IgD-negative memory B cell (primary cell): ENCODE measurements at regions not wholly inside any gene's neighbourhood (a gene's known extent, or its start where the extent isn't known, plus 50 kb on each side); places are given as distances from the start of the nearest gene placed in this dataset.

Source experiments
- H3K27ac Mint-ChIP-seq, 3 donors: one replicate each; pipeline ENCODE4 v1.8.0; 2020 to 2022; ENCODE audit warnings: mild to moderate bottlenecking in 3 of 3, mixed read lengths in 3 of 3, moderate library complexity in 1 of 3
- H3K27me3 Mint-ChIP-seq: one replicate; pipeline ENCODE4 v1.8.0; 2021; ENCODE audit warnings: mixed read lengths
- H3K36me3 Mint-ChIP-seq: one replicate; pipeline ENCODE4 v1.8.0; 2020; ENCODE audit warnings: mild to moderate bottlenecking, mixed read lengths
- H3K4me1 Mint-ChIP-seq, 3 donors: one replicate each; pipeline ENCODE4 v1.8.0; 2020 to 2022; ENCODE audit warnings: mixed read lengths in 3 of 3, mild to moderate bottlenecking in 1 of 3
- H3K4me3 Mint-ChIP-seq, 4 donors: one replicate each; pipeline ENCODE4 v1.8.0; 2020 to 2022; ENCODE audit warnings: mild to moderate bottlenecking in 4 of 4, mixed read lengths in 4 of 4, moderate library complexity in 3 of 4
- H3K9me3 Mint-ChIP-seq, 3 donors: one replicate each; pipeline ENCODE4 v1.8.0; 2020 to 2021; ENCODE audit warnings: mixed read lengths in 3 of 3, mild to moderate bottlenecking in 1 of 3

- no peaks in the 10 kb centered on the region for H3K27me3 Mint-ChIP-seq
- H3K9me3 Mint-ChIP-seq, result peaks cover 0 to 12% (median 4%) of the 10 kb centered on the region in 3 donors
- no peak overlapping the region for H3K27ac Mint-ChIP-seq
- H3K4me1 Mint-ChIP-seq, result no peaks in the 10 kb centered on the region
- H3K36me3 Mint-ChIP-seq, result no peaks in the 10 kb centered on the region
- H3K4me3 Mint-ChIP-seq, result no peak overlapping the region
Measured at GRCh38 chr9:118751848-118752223, 617.4 kb downstream of the BRINP1 start.

GRCh38 chr9:118761016-118761790 is 608.0 kb downstream of the BRINP1 start:
- H3K27me3 Mint-ChIP-seq, result no peaks in the 10 kb centered on the region
- H3K4me3 Mint-ChIP-seq, result no peak overlapping the region
- H3K27ac Mint-ChIP-seq, result no peak overlapping the region
- H3K9me3 Mint-ChIP-seq, result peaks cover 6 to 10% (median 9%) of the 10 kb centered on the region in 3 donors
- peaks cover 0 to 1% (median 0%) of the 10 kb centered on the region in 3 donors for H3K4me1 Mint-ChIP-seq
- no peaks in the 10 kb centered on the region for H3K36me3 Mint-ChIP-seq

- H3K27ac Mint-ChIP-seq, result no peak overlapping the region
- no peaks in the 10 kb centered on the region for H3K27me3 Mint-ChIP-seq
- no peaks in the 10 kb centered on the region for H3K4me1 Mint-ChIP-seq
- no peak overlapping the region for H3K4me3 Mint-ChIP-seq
- H3K36me3 Mint-ChIP-seq, result no peaks in the 10 kb centered on the region
- peaks cover 0 to 8% (median 5%) of the 10 kb centered on the region in 3 donors for H3K9me3 Mint-ChIP-seq
Measured at GRCh38 chr9:118767571-118767970, 601.7 kb downstream of the BRINP1 start.

DNA sequence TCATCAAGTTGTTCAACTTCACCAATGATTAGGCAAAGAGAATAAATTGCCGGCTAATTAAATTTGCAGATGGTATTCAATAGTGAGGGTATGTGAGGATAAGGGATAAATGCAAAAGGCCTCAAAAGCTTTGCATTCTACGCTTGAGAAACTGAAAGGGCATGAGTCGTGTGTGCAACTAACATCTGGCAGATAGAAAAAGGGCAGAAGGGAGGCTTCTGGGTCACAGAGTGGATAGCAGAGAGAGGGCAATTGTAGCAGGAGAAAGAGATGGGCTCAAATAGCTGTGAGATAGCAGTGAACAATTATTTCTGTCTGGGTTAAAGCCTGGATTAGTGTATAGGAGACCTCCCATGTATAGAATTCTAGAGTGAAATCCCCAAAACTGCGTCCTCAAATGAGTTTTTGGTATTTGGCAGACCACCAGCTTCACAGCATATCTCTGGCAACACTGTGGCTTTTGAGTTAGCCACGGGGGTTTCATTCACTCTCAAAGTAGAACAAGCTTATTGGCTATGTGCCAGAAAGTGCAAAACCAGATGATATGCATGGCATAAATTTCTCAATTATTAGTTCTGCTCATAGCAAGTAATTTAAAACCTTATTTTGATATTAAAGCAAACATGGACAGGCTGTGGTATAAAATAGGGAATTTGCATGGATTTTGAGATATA is 586.3 kb downstream of the BRINP1 start:
- no peaks in the 10 kb centered on the region for H3K4me1 Mint-ChIP-seq
- no peaks in the 10 kb centered on the region for H3K36me3 Mint-ChIP-seq
- H3K27ac Mint-ChIP-seq, result no peak overlapping the region

GRCh38 chr9:118784033-118784432 is 585.2 kb downstream of the BRINP1 start:
- peaks cover 1% of the 10 kb centered on the region for H3K36me3 Mint-ChIP-seq
- H3K27me3 Mint-ChIP-seq, result no peaks in the 10 kb centered on the region
- H3K9me3 Mint-ChIP-seq, result peaks cover 0 to 1% (median 0%) of the 10 kb centered on the region in 3 donors
- H3K27ac Mint-ChIP-seq, result no peak overlapping the region
- no peaks in the 10 kb centered on the region for H3K4me1 Mint-ChIP-seq
- H3K4me3 Mint-ChIP-seq, result no peak overlapping the region

More for the DNA sequence above, 586.3 kb downstream of the BRINP1 start:
- Mint-ChIP-seq H3K27me3 (no peaks in the 10 kb centered on the region), H3K9me3 (peaks cover 0 to 1% (median 0%) of the 10 kb centered on the region in 3 donors), H3K4me3 (no peak overlapping the region)

DNA sequence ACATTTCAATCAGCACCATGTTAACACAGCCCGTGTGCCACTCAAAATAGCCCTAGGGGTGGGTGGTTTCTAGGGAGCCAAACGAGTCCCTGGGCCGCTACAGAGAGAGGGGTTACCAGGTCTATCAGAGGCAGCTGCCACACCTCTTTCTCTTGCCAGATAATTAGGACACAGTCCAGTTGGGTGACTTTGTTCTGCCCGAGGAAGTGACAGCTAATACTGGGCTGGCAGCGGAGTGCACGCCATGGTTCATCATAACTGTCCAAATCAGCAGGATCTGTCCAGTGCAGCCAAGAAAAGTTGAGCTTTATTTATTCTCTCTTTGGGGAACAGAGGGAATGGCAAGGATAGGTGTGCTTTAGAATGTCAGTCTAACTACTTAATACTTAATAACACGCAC is 583.8 kb downstream of the BRINP1 start:
- H3K36me3 Mint-ChIP-seq, result peaks cover 2% of the 10 kb centered on the region
- H3K4me1 Mint-ChIP-seq, result no peaks in the 10 kb centered on the region
- H3K27ac Mint-ChIP-seq, result no peak overlapping the region
- H3K4me3 Mint-ChIP-seq, result no peak overlapping the region
- no peaks in the 10 kb centered on the region for H3K27me3 Mint-ChIP-seq
- H3K9me3 Mint-ChIP-seq, result peaks cover 0 to 1% (median 0%) of the 10 kb centered on the region in 3 donors

- no peaks in the 10 kb centered on the region for H3K27me3 Mint-ChIP-seq
- no peaks in the 10 kb centered on the region for H3K9me3 Mint-ChIP-seq
- H3K27ac Mint-ChIP-seq, result no peak overlapping the region
- no peaks in the 10 kb centered on the region for H3K4me1 Mint-ChIP-seq
- no peak overlapping the region for H3K4me3 Mint-ChIP-seq
- H3K36me3 Mint-ChIP-seq, result peaks cover 2% of the 10 kb centered on the region
Measured at GRCh38 chr9:118786877-118787276, 582.4 kb downstream of the BRINP1 start.

- H3K27me3 Mint-ChIP-seq, result no peaks in the 10 kb centered on the region
- H3K27ac Mint-ChIP-seq, result no peak overlapping the region
- H3K4me1 Mint-ChIP-seq, result no peaks in the 10 kb centered on the region
- H3K4me3 Mint-ChIP-seq, result no peak overlapping the region
- no peaks in the 10 kb centered on the region for H3K36me3 Mint-ChIP-seq
- peaks cover 2 to 12% (median 5%) of the 10 kb centered on the region in 3 donors for H3K9me3 Mint-ChIP-seq
Measured at GRCh38 chr9:118809160-118809625, 560.0 kb downstream of the BRINP1 start.

- H3K27ac Mint-ChIP-seq, result no peak overlapping the region
- peaks cover 0 to 3% (median 0%) of the 10 kb centered on the region in 3 donors for H3K9me3 Mint-ChIP-seq
- no peaks in the 10 kb centered on the region for H3K27me3 Mint-ChIP-seq
- no peak overlapping the region for H3K4me3 Mint-ChIP-seq
- H3K4me1 Mint-ChIP-seq, result no peaks in the 10 kb centered on the region
- no peaks in the 10 kb centered on the region for H3K36me3 Mint-ChIP-seq
Measured at GRCh38 chr9:118829334-118829733, 539.9 kb downstream of the BRINP1 start.

DNA sequence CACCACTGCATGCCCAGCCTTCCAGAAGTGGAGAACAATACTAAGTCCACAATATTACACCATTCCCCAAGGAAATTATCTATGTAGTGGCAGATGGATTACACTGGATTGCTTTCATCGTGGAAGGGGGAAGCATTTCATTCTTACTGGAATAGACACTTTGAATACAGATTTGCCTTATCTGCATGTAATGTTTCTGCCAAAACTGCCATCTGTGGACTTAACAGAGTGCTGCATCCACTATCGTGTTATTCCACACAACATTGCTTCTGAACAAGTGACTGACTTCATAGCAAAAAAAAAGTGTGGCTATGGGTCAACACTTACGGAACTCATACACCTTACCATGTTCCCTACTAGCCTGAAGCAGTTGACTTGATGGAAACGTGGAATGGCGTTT is 536.9 kb downstream of the BRINP1 start:
- H3K27ac Mint-ChIP-seq, result no peak overlapping the region
- H3K9me3 Mint-ChIP-seq, result peaks cover 0 to 7% (median 3%) of the 10 kb centered on the region in 3 donors
- no peak overlapping the region for H3K4me3 Mint-ChIP-seq
- H3K36me3 Mint-ChIP-seq, result no peaks in the 10 kb centered on the region
- H3K4me1 Mint-ChIP-seq, result no peaks in the 10 kb centered on the region
- no peaks in the 10 kb centered on the region for H3K27me3 Mint-ChIP-seq

DNA sequence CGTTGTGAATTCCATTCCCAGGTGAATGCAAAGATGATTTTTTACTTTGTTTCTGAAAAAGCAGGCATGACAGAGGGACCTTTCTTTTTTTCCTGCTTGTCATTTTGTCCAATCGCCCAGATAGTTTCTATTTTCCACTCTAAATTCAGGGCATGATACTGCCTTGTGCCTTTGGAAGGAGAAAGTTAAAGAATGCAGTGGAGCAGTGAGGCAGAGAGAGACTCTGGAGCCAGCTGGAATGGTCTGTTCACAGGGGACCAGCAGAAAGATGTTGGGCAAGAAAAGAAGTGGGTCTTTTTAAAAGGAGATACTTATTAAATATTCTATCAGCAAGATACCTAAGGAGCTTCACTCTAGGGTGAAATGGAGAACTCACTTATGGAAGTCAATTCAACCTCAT is 532.3 kb downstream of the BRINP1 start:
- Mint-ChIP-seq H3K27ac (no peak overlapping the region), H3K4me1 (no peaks in the 10 kb centered on the region), H3K4me3 (no peak overlapping the region), H3K36me3 (no peaks in the 10 kb centered on the region), H3K27me3 (no peaks in the 10 kb centered on the region), H3K9me3 (peaks cover 0 to 7% (median 5%) of the 10 kb centered on the region in 3 donors)

DNA sequence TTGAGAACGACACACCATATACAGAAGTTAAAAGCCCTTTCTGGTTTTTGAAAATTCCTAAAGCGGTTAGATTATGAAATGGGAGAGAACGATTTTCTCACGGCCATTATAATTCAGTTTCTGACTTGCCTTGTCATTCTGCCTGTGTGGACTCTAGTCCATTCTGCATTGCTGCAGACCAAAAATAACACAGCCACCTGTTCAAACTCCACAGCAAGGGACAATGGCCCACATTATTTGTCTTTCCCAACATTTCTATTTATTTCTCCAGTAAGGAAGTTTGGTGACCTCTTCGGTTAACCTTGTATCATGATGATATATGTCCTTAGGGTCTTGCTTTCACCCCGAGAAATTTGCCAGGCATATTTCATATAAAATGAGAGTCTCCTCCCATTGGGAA is 497.7 kb downstream of the BRINP1 start:
- no peak overlapping the region for H3K27ac Mint-ChIP-seq
- no peaks in the 10 kb centered on the region for H3K27me3 Mint-ChIP-seq
- H3K36me3 Mint-ChIP-seq, result peaks cover 3% of the 10 kb centered on the region
- no peaks in the 10 kb centered on the region for H3K4me1 Mint-ChIP-seq
- H3K9me3 Mint-ChIP-seq, result peaks cover 0 to 3% (median 0%) of the 10 kb centered on the region in 3 donors
- no peak overlapping the region for H3K4me3 Mint-ChIP-seq

- H3K4me1 Mint-ChIP-seq, result no peaks in the 10 kb centered on the region
- no peaks in the 10 kb centered on the region for H3K36me3 Mint-ChIP-seq
- no peak overlapping the region for H3K4me3 Mint-ChIP-seq
- no peak overlapping the region for H3K27ac Mint-ChIP-seq
- peaks cover 0 to 3% (median 0%) of the 10 kb centered on the region in 3 donors for H3K9me3 Mint-ChIP-seq
- no peaks in the 10 kb centered on the region for H3K27me3 Mint-ChIP-seq
Measured at GRCh38 chr9:118882684-118883083, 486.6 kb downstream of the BRINP1 start.

DNA sequence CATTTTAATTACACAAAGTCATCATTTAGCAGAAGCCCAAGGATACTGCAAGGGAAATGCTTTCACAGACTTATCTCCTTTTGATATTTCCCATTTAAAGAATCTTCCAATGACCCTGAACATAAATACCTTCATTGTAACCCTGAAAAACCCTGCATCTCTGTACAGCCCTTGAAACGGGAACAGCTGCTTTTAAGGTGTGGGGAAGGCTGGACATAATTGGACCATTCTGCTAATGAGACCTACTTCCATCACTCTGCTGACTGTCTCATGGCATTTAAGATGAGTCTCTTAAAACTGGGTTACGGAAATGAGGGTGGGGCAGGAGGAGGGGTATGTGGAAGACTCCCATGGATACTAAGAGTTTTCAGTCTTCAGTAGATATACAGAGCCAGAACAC is 485.8 kb downstream of the BRINP1 start:
- H3K36me3 Mint-ChIP-seq, result no peaks in the 10 kb centered on the region
- no peak overlapping the region for H3K4me3 Mint-ChIP-seq
- peak overlapping the region in 1 of 3 donors; percentile 82 for H3K27ac Mint-ChIP-seq
- no peaks in the 10 kb centered on the region for H3K27me3 Mint-ChIP-seq
- H3K4me1 Mint-ChIP-seq, result no peaks in the 10 kb centered on the region
- peaks cover 0 to 3% (median 0%) of the 10 kb centered on the region in 3 donors for H3K9me3 Mint-ChIP-seq

DNA sequence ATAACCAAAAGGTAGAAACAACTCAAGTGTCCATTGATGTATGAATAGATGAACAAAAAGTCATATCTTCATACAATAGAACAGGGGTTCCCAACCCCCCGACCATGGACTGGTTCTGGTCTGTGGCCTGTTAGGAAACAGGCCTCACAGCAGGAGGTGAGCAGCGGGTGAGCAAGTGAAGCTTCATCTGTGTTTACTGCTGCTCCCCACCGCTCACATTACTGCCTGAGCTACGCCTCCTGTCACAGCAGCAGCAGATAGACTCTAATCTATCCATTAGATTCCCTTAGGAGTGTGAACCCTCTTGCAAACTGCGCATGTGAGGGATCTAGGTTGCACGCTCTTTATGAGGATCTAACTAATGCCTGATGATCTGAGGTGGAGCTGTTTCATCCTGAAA is 478.0 kb downstream of the BRINP1 start:
- Mint-ChIP-seq H3K4me1 (no peaks in the 10 kb centered on the region), H3K9me3 (no peaks in the 10 kb centered on the region), H3K36me3 (no peaks in the 10 kb centered on the region), H3K27ac (peak overlapping the region in 1 of 3 donors; percentile 11), H3K27me3 (no peaks in the 10 kb centered on the region), H3K4me3 (no peak overlapping the region)
